Tibial nerve (tissue), 4 donors: ENCODE measurements at regions not wholly inside any gene's neighbourhood (a gene's known extent, or its start where the extent isn't known, plus 50 kb on each side); places are given as distances from the start of the nearest gene placed in this dataset.

ENCODE experiments used
- DNase-seq, 2 donors: peaks; one replicate each; pipeline ENCODE4 v3.0.0-alpha.2; 2019; ENCODE audit warnings: low spot score in 2 of 2
- H3K27ac ChIP-seq, 4 donors: fragments of 200-600 bp; sonication (generic) in 3 of 4; one replicate each; pipeline ENCODE4 v1.5.1; 2017 to 2019; ENCODE audit warnings: mild to moderate bottlenecking in 1 of 4
- H3K27me3 ChIP-seq, 2 donors: fragments of 200-600 bp; sonication (generic) in 1 of 2; one replicate each; pipeline versions ENCODE4 v1.5.1 to v1.6.0; 2017 to 2019
- H3K36me3 ChIP-seq, 3 donors: fragments of 200-600 bp; sonication (generic); one replicate each; pipeline ENCODE4 v1.5.1; 2018 to 2019
- H3K4me1 ChIP-seq, 4 donors: fragments of 200-600 bp; sonication (generic) in 3 of 4; one replicate each; pipeline ENCODE4 v1.5.1; 2017 to 2019
- H3K4me3 ChIP-seq, 4 donors: fragments of 200-600 bp; sonication (generic) in 3 of 4; one replicate each; pipeline ENCODE4 v1.5.1; 2017 to 2019; ENCODE audit warnings: mild to moderate bottlenecking in 1 of 4, moderate library complexity in 1 of 4
- H3K9me3 ChIP-seq, 4 donors: fragments of 200-600 bp; sonication (generic) in 3 of 4; one replicate each; pipeline ENCODE4 v1.5.1; 2017 to 2019
- EP300 ChIP-seq, 2 donors: sonication (generic); formaldehyde crosslinking; IDR thresholded peaks; one replicate each; pipeline ENCODE4 v1.6.1; 2017; ENCODE audit warnings: antibody characterized with exemption in 2 of 2, mild to moderate bottlenecking in 1 of 2
- POLR2A ChIP-seq, 2 donors: fragments of 450-650 bp; IDR thresholded peaks; one replicate each; pipeline ENCODE4 v1.6.1; 2017; ENCODE audit warnings: antibody characterized with exemption in 2 of 2, mild to moderate bottlenecking in 2 of 2, moderate library complexity in 2 of 2
- WGBS, 2 donors: methylation state at CpG; one replicate each; pipeline ENCODE4 v1.1.5; 2018; 5-methylcytosine and 5-hydroxymethylcytosine counted together
- TF ChIP-seq, protein P1 (sequence below), 5 experiments: fragments of 200-600 bp in 3 of 5; fragments of 450-650 bp in 2 of 5; sonication (generic) in 3 of 5; IDR thresholded peaks; one replicate each; pipeline ENCODE4 v1.5.1; 2016 to 2019; ENCODE audit warnings: antibody characterized with exemption in 5 of 5, mild to moderate bottlenecking in 3 of 5, moderate library complexity in 2 of 5

DNA sequence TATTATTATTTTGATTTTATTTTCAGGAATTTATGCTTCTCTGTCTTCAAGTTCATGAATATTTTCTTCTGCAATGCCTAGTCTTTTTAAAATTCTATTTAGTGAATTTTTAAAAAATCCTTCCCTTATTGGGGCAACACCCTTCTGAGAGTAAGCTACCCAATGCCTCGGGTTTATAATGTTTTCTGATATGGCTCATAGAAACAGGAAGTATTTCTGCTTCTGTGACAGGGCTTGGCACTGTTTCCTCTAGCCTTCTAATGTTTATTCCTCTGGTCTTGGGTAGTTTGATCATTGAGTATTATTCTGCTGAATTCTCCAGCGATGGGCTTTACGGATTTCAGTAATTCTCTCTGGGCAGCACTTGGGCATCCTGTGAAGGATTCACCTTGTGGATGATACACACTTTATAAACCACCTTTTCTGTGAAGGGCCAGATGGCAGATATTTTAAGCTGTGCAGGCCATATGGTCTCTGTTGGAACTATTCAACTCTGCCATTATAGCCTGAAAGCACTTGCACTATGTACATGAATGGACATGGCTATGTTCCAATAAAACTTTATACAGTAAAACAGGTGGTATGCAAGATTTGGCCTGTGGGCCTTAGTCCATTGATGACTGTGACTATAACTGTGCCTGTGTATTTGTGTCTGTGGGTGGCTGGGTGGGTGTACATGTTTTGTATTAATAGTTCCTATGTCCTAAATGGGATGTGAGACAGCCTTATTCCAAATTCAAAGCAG is 95.9 kb upstream of the FAT1 start:
- Histone ChIP-seq H3K27me3 (no peaks in the 10 kb centered on the region), H3K4me3 (no peak overlapping the region), H3K27ac (no peak overlapping the region), H3K36me3 (no peaks in the 10 kb centered on the region), H3K4me1 (peaks cover 0 to 14% (median 0%) of the 10 kb centered on the region in 4 donors), H3K9me3 (no peaks in the 10 kb centered on the region)
- TF ChIP-seq, protein P1, sequence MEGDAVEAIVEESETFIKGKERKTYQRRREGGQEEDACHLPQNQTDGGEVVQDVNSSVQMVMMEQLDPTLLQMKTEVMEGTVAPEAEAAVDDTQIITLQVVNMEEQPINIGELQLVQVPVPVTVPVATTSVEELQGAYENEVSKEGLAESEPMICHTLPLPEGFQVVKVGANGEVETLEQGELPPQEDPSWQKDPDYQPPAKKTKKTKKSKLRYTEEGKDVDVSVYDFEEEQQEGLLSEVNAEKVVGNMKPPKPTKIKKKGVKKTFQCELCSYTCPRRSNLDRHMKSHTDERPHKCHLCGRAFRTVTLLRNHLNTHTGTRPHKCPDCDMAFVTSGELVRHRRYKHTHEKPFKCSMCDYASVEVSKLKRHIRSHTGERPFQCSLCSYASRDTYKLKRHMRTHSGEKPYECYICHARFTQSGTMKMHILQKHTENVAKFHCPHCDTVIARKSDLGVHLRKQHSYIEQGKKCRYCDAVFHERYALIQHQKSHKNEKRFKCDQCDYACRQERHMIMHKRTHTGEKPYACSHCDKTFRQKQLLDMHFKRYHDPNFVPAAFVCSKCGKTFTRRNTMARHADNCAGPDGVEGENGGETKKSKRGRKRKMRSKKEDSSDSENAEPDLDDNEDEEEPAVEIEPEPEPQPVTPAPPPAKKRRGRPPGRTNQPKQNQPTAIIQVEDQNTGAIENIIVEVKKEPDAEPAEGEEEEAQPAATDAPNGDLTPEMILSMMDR (IDR thresholded peaks at IDR 0.05): no peak
- no peak for TF ChIP-seq POLR2A (IDR thresholded peaks at IDR 0.05)
- no peak for DNase-seq
- 74 to 81% methylated on average over 3 of the region's 3 CpGs for WGBS, 2 donors

DNA sequence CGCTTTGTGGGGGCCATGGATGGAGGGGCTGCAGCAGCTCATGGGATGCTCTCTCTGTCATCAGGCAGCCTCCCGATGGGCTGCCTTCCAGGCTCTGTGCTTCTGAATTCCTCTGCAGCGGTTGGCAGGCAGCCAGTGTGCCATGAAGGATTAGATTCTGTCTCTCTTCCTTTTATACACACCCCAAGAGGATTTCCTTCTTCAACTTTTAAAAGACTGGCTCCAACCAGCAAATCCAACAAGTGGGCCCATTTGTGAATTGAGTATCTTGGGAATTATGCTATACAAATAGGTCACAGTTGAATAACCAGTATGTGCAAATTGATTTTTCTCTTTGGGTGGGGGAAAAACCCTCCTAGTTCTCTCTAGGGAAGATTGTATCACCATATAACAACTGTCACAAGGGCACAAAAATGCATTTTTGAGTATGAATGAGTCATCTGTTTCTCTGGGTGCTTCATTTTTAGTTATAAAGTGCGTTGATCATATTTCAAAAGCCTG is 96.8 kb upstream of the FAT1 start:
- peaks cover 0 to 14% (median 0%) of the 10 kb centered on the region in 4 donors for H3K4me1 ChIP-seq
- no peak for DNase-seq
- H3K27ac ChIP-seq: no peak overlapping the region
- H3K27me3 ChIP-seq: no peaks in the 10 kb centered on the region
- 41 to 42% methylated on average over 4 of the region's 4 CpGs for WGBS, 2 donors
- H3K9me3 ChIP-seq: no peaks in the 10 kb centered on the region
- no peaks in the 10 kb centered on the region for H3K36me3 ChIP-seq
- H3K4me3 ChIP-seq: no peak overlapping the region
- no peak for TF ChIP-seq EP300 (IDR thresholded peaks at IDR 0.05)
- TF ChIP-seq, protein P1 (IDR thresholded peaks at IDR 0.05): no peak
- no peak for TF ChIP-seq POLR2A (IDR thresholded peaks at IDR 0.05)

DNA sequence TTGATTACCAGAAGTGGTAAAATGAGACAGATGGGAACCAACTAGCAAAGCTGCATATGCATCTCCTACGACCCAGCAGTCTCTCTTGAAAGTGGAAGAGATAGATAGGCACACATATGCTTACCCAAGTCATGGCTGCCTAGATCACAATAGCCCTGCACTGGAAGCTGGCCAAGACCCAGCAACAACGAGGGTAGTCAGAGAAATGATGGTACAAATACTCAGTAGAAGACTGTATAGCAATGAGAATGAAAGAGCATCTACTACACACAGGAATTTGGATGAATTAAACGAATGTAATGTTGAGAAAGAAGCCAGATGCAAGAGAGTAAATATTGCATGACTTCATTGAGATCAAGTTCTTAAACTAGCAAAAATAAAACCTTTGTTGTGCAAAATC is 100.3 kb upstream of the FAT1 start:
- DNase-seq: no peak
- Histone ChIP-seq H3K4me3 (no peak overlapping the region), H3K27ac (no peak overlapping the region), H3K9me3 (no peaks in the 10 kb centered on the region), H3K4me1 (peaks cover 0 to 14% (median 0%) of the 10 kb centered on the region in 4 donors), H3K27me3 (no peaks in the 10 kb centered on the region), H3K36me3 (no peaks in the 10 kb centered on the region)
- TF ChIP-seq, protein P1 (IDR thresholded peaks at IDR 0.05): no peak
- 24 to 26% methylated on average over 3 of the region's 3 CpGs for WGBS, 2 donors

DNA sequence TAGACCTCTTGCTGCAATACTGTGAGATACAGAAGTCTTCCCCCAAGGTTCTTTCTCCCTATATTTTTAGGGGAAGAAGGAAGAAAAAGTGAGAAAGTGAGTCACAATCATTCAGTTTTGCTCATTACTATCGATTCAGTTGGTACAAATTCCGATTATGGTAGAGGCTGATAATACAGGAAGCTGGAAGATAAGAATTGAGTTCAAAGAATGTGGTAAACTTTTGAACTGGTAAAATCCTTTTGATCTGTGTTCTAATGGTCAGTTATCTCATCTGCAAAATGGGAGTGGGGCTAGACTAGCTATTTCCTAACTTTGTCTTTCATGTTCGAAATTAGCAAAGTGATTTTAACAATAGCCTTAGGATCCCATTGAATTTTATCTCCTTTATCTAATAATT is 101.4 kb upstream of the FAT1 start:
- H3K27ac ChIP-seq: no peak overlapping the region
- H3K36me3 ChIP-seq: no peaks in the 10 kb centered on the region
- H3K9me3 ChIP-seq: no peaks in the 10 kb centered on the region
- H3K4me3 ChIP-seq: no peak overlapping the region
- no peaks in the 10 kb centered on the region for H3K27me3 ChIP-seq
- no peak for DNase-seq
- TF ChIP-seq EP300 (IDR thresholded peaks at IDR 0.05): no peak
- WGBS, 2 donors: 90 to 98% methylated on average over 3 of the region's 3 CpGs
- peaks cover 0 to 10% (median 0%) of the 10 kb centered on the region in 4 donors for H3K4me1 ChIP-seq

DNA sequence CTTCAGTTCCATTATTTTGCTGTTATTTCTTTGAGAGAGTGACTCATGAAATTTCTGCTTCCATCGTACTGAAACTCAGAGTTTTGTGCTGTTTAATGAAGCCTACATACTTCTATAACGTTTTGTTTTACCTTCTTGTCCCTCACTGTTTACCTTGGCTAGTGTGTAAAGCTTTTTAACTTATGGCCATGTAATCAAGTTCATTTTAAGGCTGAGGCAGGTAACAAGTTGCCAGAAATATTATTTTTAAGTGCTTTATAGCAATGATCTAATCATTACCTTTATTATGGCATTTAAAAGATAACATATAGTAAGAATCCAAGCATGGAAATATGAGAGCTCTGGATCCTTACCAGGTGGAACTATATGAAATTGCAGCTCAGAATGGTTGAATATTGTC is 102.3 kb upstream of the FAT1 start:
- Histone ChIP-seq H3K36me3 (no peaks in the 10 kb centered on the region), H3K9me3 (no peaks in the 10 kb centered on the region), H3K27ac (no peak overlapping the region), H3K27me3 (no peaks in the 10 kb centered on the region), H3K4me1 (peaks cover 0 to under 1% (median 0%) of the 10 kb centered on the region in 4 donors), H3K4me3 (no peak overlapping the region)
- TF ChIP-seq POLR2A (IDR thresholded peaks at IDR 0.05): no peak
- TF ChIP-seq, protein P1 (IDR thresholded peaks at IDR 0.05): no peak
- no peak for TF ChIP-seq EP300 (IDR thresholded peaks at IDR 0.05)
- DNase-seq: no peak
- 29 to 60% methylated on average over 2 of the region's 2 CpGs for WGBS, 2 donors
